ENCODE measurements at regions not wholly inside any gene's neighbourhood (a gene's known extent, or its start where the extent isn't known, plus 50 kb on each side); places are given as distances from the start of the nearest gene placed in this dataset.

GRCh38 chr2:120826716-120827410 is 91.2 kb downstream of the GLI2 start:
- no peak overlapping the region for H3K4me2 ChIP-seq (ENCODE audit: low read length)
- BruUV-seq (replicated peaks): no TSS peak
- H4K20me1 ChIP-seq (ENCODE audit: insufficient read depth): no peaks in the 10 kb centered on the region
- H2AFZ ChIP-seq (ENCODE audit: low read depth, low read length, poor library complexity, severe bottlenecking): no peak overlapping the region
- ATAC-seq (no peak), DNase-seq (ENCODE audit: low read depth, low spot score) (no peak)
- H3K27ac ChIP-seq (ENCODE audit: low read depth, low read length): no peak overlapping the region
- H3K36me3 ChIP-seq (ENCODE audit: control insufficient read depth in 1 of 2, insufficient read depth in 2 of 2, low read length in 2 of 2): no peaks in the 10 kb centered on the region
- no peak overlapping the region for H3K9ac ChIP-seq (ENCODE audit: low read length)
- no peaks in the 10 kb centered on the region for H3K9me3 ChIP-seq (ENCODE audit: control insufficient read depth in 1 of 2, insufficient read depth in 1 of 2, low read depth in 1 of 2, low read length in 2 of 2)
- ChIA-PET POLR2A (no interaction called here), CTCF (no interaction called here), RAD21 (ENCODE audit: low non-redundant PET in 1 of 2, low total read pairs in 2 of 2, uncharacterized antibody in 2 of 2, unreplicated experiment in 2 of 2) (no interaction called here)
- H3K4me1 ChIP-seq (ENCODE audit: control insufficient read depth in 1 of 2, insufficient read depth in 2 of 2, low read length in 2 of 2): no peaks in the 10 kb centered on the region
- no peak for TF ChIP-seq ELF1 (IDR thresholded peaks at IDR 0.05; ENCODE audit: borderline replicate concordance, low read depth)
- TF ChIP-seq POLR2A (IDR thresholded peaks at IDR 0.05; ENCODE audit: borderline replicate concordance, extremely low read depth, insufficient read depth, insufficient read length): no peak
- TF ChIP-seq EZH2 (IDR thresholded peaks at IDR 0.05): no peak
- TF ChIP-seq, protein P1, sequence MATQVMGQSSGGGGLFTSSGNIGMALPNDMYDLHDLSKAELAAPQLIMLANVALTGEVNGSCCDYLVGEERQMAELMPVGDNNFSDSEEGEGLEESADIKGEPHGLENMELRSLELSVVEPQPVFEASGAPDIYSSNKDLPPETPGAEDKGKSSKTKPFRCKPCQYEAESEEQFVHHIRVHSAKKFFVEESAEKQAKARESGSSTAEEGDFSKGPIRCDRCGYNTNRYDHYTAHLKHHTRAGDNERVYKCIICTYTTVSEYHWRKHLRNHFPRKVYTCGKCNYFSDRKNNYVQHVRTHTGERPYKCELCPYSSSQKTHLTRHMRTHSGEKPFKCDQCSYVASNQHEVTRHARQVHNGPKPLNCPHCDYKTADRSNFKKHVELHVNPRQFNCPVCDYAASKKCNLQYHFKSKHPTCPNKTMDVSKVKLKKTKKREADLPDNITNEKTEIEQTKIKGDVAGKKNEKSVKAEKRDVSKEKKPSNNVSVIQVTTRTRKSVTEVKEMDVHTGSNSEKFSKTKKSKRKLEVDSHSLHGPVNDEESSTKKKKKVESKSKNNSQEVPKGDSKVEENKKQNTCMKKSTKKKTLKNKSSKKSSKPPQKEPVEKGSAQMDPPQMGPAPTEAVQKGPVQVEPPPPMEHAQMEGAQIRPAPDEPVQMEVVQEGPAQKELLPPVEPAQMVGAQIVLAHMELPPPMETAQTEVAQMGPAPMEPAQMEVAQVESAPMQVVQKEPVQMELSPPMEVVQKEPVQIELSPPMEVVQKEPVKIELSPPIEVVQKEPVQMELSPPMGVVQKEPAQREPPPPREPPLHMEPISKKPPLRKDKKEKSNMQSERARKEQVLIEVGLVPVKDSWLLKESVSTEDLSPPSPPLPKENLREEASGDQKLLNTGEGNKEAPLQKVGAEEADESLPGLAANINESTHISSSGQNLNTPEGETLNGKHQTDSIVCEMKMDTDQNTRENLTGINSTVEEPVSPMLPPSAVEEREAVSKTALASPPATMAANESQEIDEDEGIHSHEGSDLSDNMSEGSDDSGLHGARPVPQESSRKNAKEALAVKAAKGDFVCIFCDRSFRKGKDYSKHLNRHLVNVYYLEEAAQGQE (IDR thresholded peaks at IDR 0.05; ENCODE audit: low read depth): no peak
- TF ChIP-seq ZNF274 (IDR thresholded peaks at IDR 0.05; ENCODE audit: low read depth, low read length): no peak
- TF ChIP-seq CBX3 (IDR thresholded peaks at IDR 0.05; ENCODE audit: low read depth): no peak
- H3K4me3 ChIP-seq (replicated peaks in 1 of 2; ENCODE audit: low read depth in 1 of 2, low read length in 2 of 2): no peak overlapping the region
- H3K27me3 ChIP-seq (ENCODE audit: insufficient read depth, low read length): no peaks in the 10 kb centered on the region
- no peaks in the 10 kb centered on the region for H3K9me2 ChIP-seq (ENCODE audit: insufficient read depth)
- intact Hi-C loops (cut with micrococcal nuclease): no loop called here
- H3K79me2 ChIP-seq (ENCODE audit: insufficient read depth, low read length): no peaks in the 10 kb centered on the region

DNA sequence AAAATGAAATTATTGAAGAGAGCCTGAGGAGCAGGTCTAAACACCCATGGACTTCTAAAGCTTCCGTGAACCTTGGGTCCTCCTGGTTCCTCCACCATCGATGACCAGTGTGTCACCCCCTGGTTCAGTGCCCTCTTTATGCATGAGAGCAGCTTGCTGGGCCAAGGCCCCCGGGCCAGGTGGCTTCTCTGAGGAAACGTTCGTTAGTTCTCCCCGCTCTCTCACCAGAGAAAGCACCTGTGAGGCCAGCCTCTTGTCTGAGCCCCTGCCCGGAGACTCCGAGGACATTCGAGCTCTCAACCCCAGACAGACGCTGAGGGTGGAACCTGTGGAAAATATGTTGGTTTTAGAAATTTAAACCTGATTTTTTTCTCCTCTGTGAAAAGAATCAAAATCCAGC is 92.4 kb downstream of the GLI2 start:
- Histone ChIP-seq H3K36me3 (ENCODE audit: control insufficient read depth in 1 of 2, insufficient read depth in 2 of 2, low read length in 2 of 2) (no peaks in the 10 kb centered on the region), H3K4me1 (ENCODE audit: control insufficient read depth in 1 of 2, insufficient read depth in 2 of 2, low read length in 2 of 2) (no peaks in the 10 kb centered on the region), H3K4me3 (replicated peaks in 1 of 2; ENCODE audit: low read depth in 1 of 2, low read length in 2 of 2) (no peak overlapping the region), H4K20me1 (ENCODE audit: insufficient read depth) (no peaks in the 10 kb centered on the region), H3K27me3 (ENCODE audit: insufficient read depth, low read length) (no peaks in the 10 kb centered on the region), H3K9me3 (ENCODE audit: control insufficient read depth in 1 of 2, insufficient read depth in 1 of 2, low read depth in 1 of 2, low read length in 2 of 2) (no peaks in the 10 kb centered on the region), H2AFZ (ENCODE audit: low read depth, low read length, poor library complexity, severe bottlenecking) (no peak overlapping the region), H3K9me2 (ENCODE audit: insufficient read depth) (no peaks in the 10 kb centered on the region), H3K79me2 (ENCODE audit: insufficient read depth, low read length) (no peaks in the 10 kb centered on the region), H3K9ac (ENCODE audit: low read length) (no peak overlapping the region), H3K27ac (ENCODE audit: low read depth, low read length) (no peak overlapping the region), H3K4me2 (ENCODE audit: low read length) (no peak overlapping the region)
- DNase-seq (ENCODE audit: low read depth, low spot score) (no peak), ATAC-seq (no peak)
- ChIA-PET RAD21 (ENCODE audit: low non-redundant PET in 1 of 2, low total read pairs in 2 of 2, uncharacterized antibody in 2 of 2, unreplicated experiment in 2 of 2) (no interaction called here), POLR2A (no interaction called here), CTCF (no interaction called here)
- TF ChIP-seq, protein P2, sequence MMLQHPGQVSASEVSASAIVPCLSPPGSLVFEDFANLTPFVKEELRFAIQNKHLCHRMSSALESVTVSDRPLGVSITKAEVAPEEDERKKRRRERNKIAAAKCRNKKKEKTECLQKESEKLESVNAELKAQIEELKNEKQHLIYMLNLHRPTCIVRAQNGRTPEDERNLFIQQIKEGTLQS (IDR thresholded peaks at IDR 0.05): no peak
- TF ChIP-seq RAD21 (IDR thresholded peaks at IDR 0.05; ENCODE audit: low read depth): no peak
- TF ChIP-seq ZFX (IDR thresholded peaks at IDR 0.05): no peak
- TF ChIP-seq, protein P1 (IDR thresholded peaks at IDR 0.05; ENCODE audit: low read depth): no peak
- no peak for TF ChIP-seq FOSL1 (IDR thresholded peaks at IDR 0.05; ENCODE audit: low read depth)
- intact Hi-C loops (cut with micrococcal nuclease): no loop called here
- no TSS peak for BruUV-seq (replicated peaks)
